EL (cell line): ENCODE measurements at regions not wholly inside any gene's neighbourhood (a gene's known extent, or its start where the extent isn't known, plus 50 kb on each side); places are given as distances from the start of the nearest gene placed in this dataset.
"Not testable (repeated sequence)": the region's sequence is repeated elsewhere in the genome, so short reads cannot be mapped to it uniquely, and the experiment has no call there.

ENCODE experiments used
- DNase-seq: peaks from one replicate; pipeline ENCODE4 v3.0.0-alpha.2; 2016

- DNase-seq: no peak
Observed at GRCh38 chr6:163705923-163706322, 291.4 kb downstream of the QKI start.

- DNase-seq: no peak
Observed at GRCh38 chr6:163702736-163703135, 288.2 kb downstream of the QKI start.

GRCh38 chr6:163701762-163702161, 287.2 kb downstream of the QKI start:
- no peak for DNase-seq

- no peak for DNase-seq
Observed at GRCh38 chr6:163698086-163698485, 283.6 kb downstream of the QKI start.

- not testable (repeated sequence) for DNase-seq
Observed at GRCh38 chr6:163696311-163696710, 281.8 kb downstream of the QKI start.

- DNase-seq: no peak
Observed at GRCh38 chr6:163695414-163695864, 280.9 kb downstream of the QKI start.

GRCh38 chr6:163694988-163695398, 280.5 kb downstream of the QKI start:
- DNase-seq: no peak

- no peak for DNase-seq
Observed at GRCh38 chr6:163694072-163694471, 279.6 kb downstream of the QKI start.

- no peak for DNase-seq
Observed at GRCh38 chr6:163691049-163691448, 276.5 kb downstream of the QKI start.

- DNase-seq: peak; percentile 60
Observed at GRCh38 chr6:163688739-163689362, 274.3 kb downstream of the QKI start.

GRCh38 chr6:163687075-163687474, 272.6 kb downstream of the QKI start:
- no peak for DNase-seq

- DNase-seq: no peak
Observed at GRCh38 chr6:163686301-163686700, 271.8 kb downstream of the QKI start.

- no peak for DNase-seq
Observed at GRCh38 chr6:163683105-163683622, 268.6 kb downstream of the QKI start.

- no peak for DNase-seq
Observed at GRCh38 chr6:163679753-163680152, 265.2 kb downstream of the QKI start.

GRCh38 chr6:163679012-163679660, 264.6 kb downstream of the QKI start:
- no peak for DNase-seq

- no peak for DNase-seq
Observed at GRCh38 chr6:163675611-163676010, 261.1 kb downstream of the QKI start.

GRCh38 chr6:163672710-163673109, 258.2 kb downstream of the QKI start:
- no peak for DNase-seq

GRCh38 chr6:163671791-163672190, 257.3 kb downstream of the QKI start:
- no peak for DNase-seq

GRCh38 chr6:163671355-163671754, 256.8 kb downstream of the QKI start:
- no peak for DNase-seq

GRCh38 chr6:163670336-163670735, 255.8 kb downstream of the QKI start:
- DNase-seq: no peak

- no peak for DNase-seq
Observed at GRCh38 chr6:163668061-163668426, 253.5 kb downstream of the QKI start.

- DNase-seq: peak; percentile 51
Observed at GRCh38 chr6:163667372-163668060, 253.0 kb downstream of the QKI start.

- DNase-seq: no peak
Observed at GRCh38 chr6:163665464-163665863, 250.9 kb downstream of the QKI start.

- DNase-seq: no peak
Observed at GRCh38 chr6:163663575-163663974, 249.1 kb downstream of the QKI start.
